Effector memory CD4-positive, alpha-beta T cell (primary cell): ENCODE measurements at regions not wholly inside any gene's neighbourhood (a gene's known extent, or its start where the extent isn't known, plus 50 kb on each side); places are given as distances from the start of the nearest gene placed in this dataset.

Experiments used
- DNase-seq, 3 donors: peaks; one replicate each; pipeline ENCODE4 v3.0.0-alpha.2; 2020
- H3K27ac ChIP-seq: 2 replicates; pipeline ENCODE4 v1.7.0; 2013; ENCODE audit warnings: mild to moderate bottlenecking, low read length, moderate library complexity; ENCODE audit not compliant: insufficient read depth, poor library complexity, severe bottlenecking
- H3K27me3 ChIP-seq: replicated peaks from 2 replicates; pipeline ENCODE4 v1.7.0; 2013; ENCODE audit warnings: mild to moderate bottlenecking, low read length; ENCODE audit not compliant: insufficient read depth, control insufficient read depth, poor library complexity, severe bottlenecking
- H3K36me3 ChIP-seq: 2 replicates; pipeline ENCODE4 v1.7.0; 2013; ENCODE audit warnings: mild to moderate bottlenecking, low read length, moderate library complexity; ENCODE audit not compliant: control insufficient read depth, insufficient read depth
- H3K4me1 ChIP-seq: 2 replicates; pipeline ENCODE4 v1.7.0; 2013; ENCODE audit warnings: low read length, mild to moderate bottlenecking; ENCODE audit not compliant: control insufficient read depth, insufficient read depth, poor library complexity, severe bottlenecking
- H3K4me3 ChIP-seq: 2 replicates; pipeline ENCODE4 v1.7.0; 2013; ENCODE audit warnings: low read length, low read depth, mild to moderate bottlenecking; ENCODE audit not compliant: insufficient read depth, poor library complexity, severe bottlenecking
- H3K9me3 ChIP-seq: 2 replicates; pipeline ENCODE4 v1.7.0; 2013; ENCODE audit warnings: mild to moderate bottlenecking, low read length, moderate library complexity; ENCODE audit not compliant: control insufficient read depth

- H3K36me3 ChIP-seq, result no peaks in the 10 kb centered on the region
- no peaks in the 10 kb centered on the region for H3K27me3 ChIP-seq
- H3K4me3 ChIP-seq, result no peak overlapping the region
- H3K9me3 ChIP-seq, result no peaks in the 10 kb centered on the region
- DNase-seq, result no peak
- no peaks in the 10 kb centered on the region for H3K4me1 ChIP-seq
- no peak overlapping the region for H3K27ac ChIP-seq
Measured at GRCh38 chr14:97262336-97262735, 465.2 kb downstream of the VRK1 start.

GRCh38 chr14:97264516-97265230, 467.5 kb downstream of the VRK1 start:
- no peaks in the 10 kb centered on the region for H3K9me3 ChIP-seq
- no peaks in the 10 kb centered on the region for H3K36me3 ChIP-seq
- H3K4me3 ChIP-seq, result no peak overlapping the region
- no peak for DNase-seq
- no peaks in the 10 kb centered on the region for H3K27me3 ChIP-seq
- no peaks in the 10 kb centered on the region for H3K4me1 ChIP-seq
- H3K27ac ChIP-seq, result no peak overlapping the region

- Histone ChIP-seq H3K27me3 (no peaks in the 10 kb centered on the region), H3K27ac (no peak overlapping the region), H3K9me3 (no peaks in the 10 kb centered on the region), H3K36me3 (no peaks in the 10 kb centered on the region), H3K4me3 (no peak overlapping the region), H3K4me1 (no peaks in the 10 kb centered on the region)
- no peak for DNase-seq
Measured at GRCh38 chr14:97266653-97267052, 469.5 kb downstream of the VRK1 start.

- no peak for DNase-seq
- no peaks in the 10 kb centered on the region for H3K9me3 ChIP-seq
- H3K4me1 ChIP-seq, result no peaks in the 10 kb centered on the region
- no peak overlapping the region for H3K4me3 ChIP-seq
- H3K27ac ChIP-seq, result no peak overlapping the region
- H3K27me3 ChIP-seq, result no peaks in the 10 kb centered on the region
- no peaks in the 10 kb centered on the region for H3K36me3 ChIP-seq
Measured at GRCh38 chr14:97267509-97267908, 470.3 kb downstream of the VRK1 start.

GRCh38 chr14:97268097-97268496, 470.9 kb downstream of the VRK1 start:
- Histone ChIP-seq H3K27me3 (no peaks in the 10 kb centered on the region), H3K27ac (no peak overlapping the region), H3K9me3 (no peaks in the 10 kb centered on the region), H3K36me3 (no peaks in the 10 kb centered on the region), H3K4me3 (no peak overlapping the region), H3K4me1 (no peaks in the 10 kb centered on the region)
- DNase-seq, result no peak

- Histone ChIP-seq H3K27me3 (no peaks in the 10 kb centered on the region), H3K36me3 (no peaks in the 10 kb centered on the region), H3K27ac (no peak overlapping the region), H3K4me3 (no peak overlapping the region), H3K9me3 (no peaks in the 10 kb centered on the region), H3K4me1 (no peaks in the 10 kb centered on the region)
- DNase-seq, result no peak
Measured at GRCh38 chr14:97270308-97270707, 473.1 kb downstream of the VRK1 start.

GRCh38 chr14:97271451-97271960, 474.3 kb downstream of the VRK1 start:
- Histone ChIP-seq H3K4me3 (no peak overlapping the region), H3K36me3 (no peaks in the 10 kb centered on the region), H3K4me1 (no peaks in the 10 kb centered on the region), H3K27me3 (no peaks in the 10 kb centered on the region), H3K27ac (no peak overlapping the region), H3K9me3 (no peaks in the 10 kb centered on the region)
- no peak for DNase-seq

GRCh38 chr14:97273540-97273939, 476.4 kb downstream of the VRK1 start:
- DNase-seq, result no peak
- no peaks in the 10 kb centered on the region for H3K27me3 ChIP-seq
- H3K9me3 ChIP-seq, result no peaks in the 10 kb centered on the region
- no peaks in the 10 kb centered on the region for H3K4me1 ChIP-seq
- no peak overlapping the region for H3K4me3 ChIP-seq
- H3K27ac ChIP-seq, result no peak overlapping the region
- H3K36me3 ChIP-seq, result no peaks in the 10 kb centered on the region

- Histone ChIP-seq H3K27ac (no peak overlapping the region), H3K9me3 (no peaks in the 10 kb centered on the region), H3K4me1 (no peaks in the 10 kb centered on the region), H3K36me3 (no peaks in the 10 kb centered on the region), H3K27me3 (no peaks in the 10 kb centered on the region), H3K4me3 (no peak overlapping the region)
- DNase-seq, result no peak
Measured at GRCh38 chr14:97274626-97275025, 477.4 kb downstream of the VRK1 start.

GRCh38 chr14:97275276-97275675, 478.1 kb downstream of the VRK1 start:
- no peaks in the 10 kb centered on the region for H3K36me3 ChIP-seq
- no peaks in the 10 kb centered on the region for H3K4me1 ChIP-seq
- no peaks in the 10 kb centered on the region for H3K9me3 ChIP-seq
- no peaks in the 10 kb centered on the region for H3K27me3 ChIP-seq
- no peak for DNase-seq
- H3K27ac ChIP-seq, result no peak overlapping the region
- H3K4me3 ChIP-seq, result no peak overlapping the region
